ENCODE measurements at regions not wholly inside any gene's neighbourhood (a gene's known extent, or its start where the extent isn't known, plus 50 kb on each side); places are given as distances from the start of the nearest gene placed in this dataset.

GRCh38 chr10:10796061-10796773 lies 221.5 kb upstream of the CELF2 start:
- DNase-seq: no peak

GRCh38 chr10:10796774-10797415 lies 220.8 kb upstream of the CELF2 start:
- DNase-seq: no peak

- DNase-seq: no peak
These were observed 220.2 kb upstream of the CELF2 start for GRCh38 chr10:10797513-10797912.

GRCh38 chr10:10798102-10798863 lies 219.4 kb upstream of the CELF2 start:
- no peak for DNase-seq

GRCh38 chr10:10798864-10799192 lies 218.8 kb upstream of the CELF2 start:
- DNase-seq: no peak

- no peak for DNase-seq
These were observed 216.7 kb upstream of the CELF2 start for GRCh38 chr10:10800961-10801360.

- DNase-seq: no peak
These were observed 214.4 kb upstream of the CELF2 start for GRCh38 chr10:10803278-10803677.

- no peak for DNase-seq
These were observed 213.6 kb upstream of the CELF2 start for GRCh38 chr10:10804061-10804460.

GRCh38 chr10:10804998-10805740 lies 212.5 kb upstream of the CELF2 start:
- no peak for DNase-seq

GRCh38 chr10:10807106-10807505 lies 210.6 kb upstream of the CELF2 start:
- DNase-seq: no peak

GRCh38 chr10:10811562-10811961 lies 206.1 kb upstream of the CELF2 start:
- DNase-seq: no peak

- no peak for DNase-seq
These were observed 204.0 kb upstream of the CELF2 start for GRCh38 chr10:10813656-10814055.

GRCh38 chr10:10814069-10814468 lies 203.6 kb upstream of the CELF2 start:
- no peak for DNase-seq

- no peak for DNase-seq
These were observed 201.2 kb upstream of the CELF2 start for GRCh38 chr10:10816447-10816846.

- no peak for DNase-seq
These were observed 200.1 kb upstream of the CELF2 start for GRCh38 chr10:10817609-10818008.

GRCh38 chr10:10818082-10818481 lies 199.6 kb upstream of the CELF2 start:
- no peak for DNase-seq

GRCh38 chr10:10819206-10819856 lies 198.3 kb upstream of the CELF2 start:
- DNase-seq: no peak

- no peak for DNase-seq
These were observed 195.7 kb upstream of the CELF2 start for GRCh38 chr10:10821926-10822325.

GRCh38 chr10:10824591-10825148 lies 193.0 kb upstream of the CELF2 start:
- no peak for DNase-seq

GRCh38 chr10:10826125-10826524 lies 191.5 kb upstream of the CELF2 start:
- no peak for DNase-seq

GRCh38 chr10:10828623-10829022 lies 189.0 kb upstream of the CELF2 start:
- DNase-seq: no peak

GRCh38 chr10:10829576-10829975 lies 188.1 kb upstream of the CELF2 start:
- no peak for DNase-seq
